HCT116 (cell line): ENCODE measurements at regions not wholly inside any gene's neighbourhood (a gene's known extent, or its start where the extent isn't known, plus 50 kb on each side); places are given as distances from the start of the nearest gene placed in this dataset.

Experiments
- ATAC-seq: fragments of 200-7000 bp; cut with Tn5 transposase; 2 replicates; pipeline ENCODE4 v1.9.1; 2020; ENCODE audit warnings: mild to moderate bottlenecking, moderate library complexity
- BruUV-seq: library from RNA; stranded (reverse); fragments of 400-500 nt; replicated peaks from 2 replicates; lab custom pipeline; 2021; lab: Mats Ljungman, UMichigan
- CTCF ChIA-PET: fragments of 300-600 bp; sonication (Branson Sonifier 250); formaldehyde crosslinking; loops from one replicate; lab custom pipeline; 2021; ENCODE audit warnings: antibody characterized with exemption; lab: Charles Lee
- POLR2A ChIA-PET: fragments of 300-600, 350-600 bp; sonication (Branson Sonifier 250); formaldehyde crosslinking; loops from one replicate; lab custom pipeline; 2021; ENCODE audit warnings: antibody characterized with exemption; lab: Charles Lee
- RAD21 ChIA-PET, 2 experiments: fragments of 300-600 bp; sonication (Branson Sonifier 250); formaldehyde crosslinking; loops; one replicate each; lab custom pipeline; 2023; ENCODE audit warnings: low total read pairs in 2 of 2; ENCODE audit not compliant: uncharacterized antibody in 2 of 2, unreplicated experiment in 2 of 2, low non-redundant PET in 1 of 2; lab: Charles Lee
- DNase-seq: peaks from one replicate; pipeline ENCODE4 v3.0.0-alpha.2; 2010; ENCODE audit warnings: low read depth, low spot score
- H2AFZ ChIP-seq: fragments of 200-600 bp; shearing (Covaris generic), sonication (generic); 2 replicates; pipeline ENCODE4 v1.6.1; 2017; ENCODE audit warnings: low read depth, mixed run types, mixed read lengths, antibody characterized with exemption, low read length; ENCODE audit not compliant: poor library complexity, severe bottlenecking
- H3K27ac ChIP-seq: 2 replicates; pipeline ENCODE4 v1.5.1; 2012; ENCODE audit warnings: low read depth, low read length
- H3K27me3 ChIP-seq: fragments of 200-600 bp; sonication (generic); 2 replicates; pipeline ENCODE4 v1.6.1; 2016; ENCODE audit warnings: mixed run types, low read length, mixed read lengths; ENCODE audit not compliant: insufficient read depth
- H3K36me3 ChIP-seq, 2 experiments: fragments of 200-500 bp in 1 of 2; fragments of 200-600 bp in 1 of 2; sonication (Bioruptor generic) in 1 of 2; sonication (generic) in 1 of 2; 2 replicates each; pipeline versions ENCODE4 v1.5.1 to v1.6.1; 2014 to 2016; ENCODE audit warnings: low read length in 2 of 2, inconsistent platforms in 1 of 2, mixed read lengths in 1 of 2, mixed run types in 1 of 2; ENCODE audit not compliant: insufficient read depth in 2 of 2, control insufficient read depth in 1 of 2
- H3K4me1 ChIP-seq, 2 experiments: fragments of 200-600 bp in 1 of 2; sonication (generic) in 1 of 2; 2 replicates each; pipeline versions ENCODE4 v1.5.1 to v1.6.1; 2012 to 2017; ENCODE audit warnings: low read length in 2 of 2, inconsistent platforms in 1 of 2, mild to moderate bottlenecking in 1 of 2, mixed read lengths in 1 of 2, mixed run types in 1 of 2, moderate library complexity in 1 of 2; ENCODE audit not compliant: insufficient read depth in 2 of 2, control insufficient read depth in 1 of 2
- H3K4me2 ChIP-seq: fragments of 200-600 bp; sonication (generic); 2 replicates; pipeline ENCODE4 v1.6.1; 2017; ENCODE audit warnings: mixed run types, low read length, mixed read lengths
- H3K4me3 ChIP-seq, 2 experiments: fragments of 200-600 bp in 1 of 2; sonication (generic) in 1 of 2; replicated peaks in 1 of 2; 2 replicates each; pipeline ENCODE4 v1.5.1; 2011 to 2016; ENCODE audit warnings: low read length in 2 of 2, control low read depth in 1 of 2, low read depth in 1 of 2, mild to moderate bottlenecking in 1 of 2, mixed read lengths in 1 of 2, mixed run types in 1 of 2
- H3K79me2 ChIP-seq: fragments of 200-600 bp; sonication (generic); 2 replicates; pipeline ENCODE4 v1.6.1; 2017; ENCODE audit warnings: mild to moderate bottlenecking, mixed run types, low read length, moderate library complexity, mixed read lengths; ENCODE audit not compliant: insufficient read depth
- H3K9ac ChIP-seq: fragments of 200-600 bp; sonication (generic); 2 replicates; pipeline ENCODE4 v1.6.1; 2016; ENCODE audit warnings: low read length, mixed read lengths
- H3K9me2 ChIP-seq: fragments of 200-600 bp; sonication (generic), shearing (Covaris generic); 2 replicates; pipeline ENCODE4 v1.6.1; 2017; ENCODE audit warnings: mixed run types, mild to moderate bottlenecking, moderate library complexity; ENCODE audit not compliant: insufficient read depth
- H3K9me3 ChIP-seq, 2 experiments: fragments of 200-500 bp in 1 of 2; fragments of 200-600 bp in 1 of 2; sonication (Bioruptor generic) in 1 of 2; sonication (generic) in 1 of 2; 2 replicates each; pipeline ENCODE4 v1.6.1; 2014 to 2017; ENCODE audit warnings: low read length in 2 of 2, mixed read lengths in 2 of 2, inconsistent platforms in 1 of 2, low read depth in 1 of 2, mild to moderate bottlenecking in 1 of 2, mixed run types in 1 of 2, moderate library complexity in 1 of 2; ENCODE audit not compliant: control insufficient read depth in 1 of 2, insufficient read depth in 1 of 2
- H4K20me1 ChIP-seq: fragments of 200-600 bp; sonication (generic), shearing (Covaris generic); 2 replicates; pipeline ENCODE4 v1.6.1; 2017; ENCODE audit warnings: mixed run types, mild to moderate bottlenecking, moderate library complexity; ENCODE audit not compliant: insufficient read depth
- CEBPB ChIP-seq: IDR thresholded peaks from 2 replicates; pipeline ENCODE4 v1.6.1; 2012; ENCODE audit warnings: low read depth
- EGR1 ChIP-seq: IDR thresholded peaks from 2 replicates; pipeline ENCODE4 v1.6.1; 2012; ENCODE audit warnings: low read depth
- ELF1 ChIP-seq: IDR thresholded peaks from 2 replicates; pipeline ENCODE4 v1.6.1; 2012; ENCODE audit warnings: low read depth, borderline replicate concordance
- EZH2phosphoT487 ChIP-seq: fragments of 200-600 bp; IDR thresholded peaks from 2 replicates; pipeline ENCODE4 v1.6.1; 2018; ENCODE audit warnings: antibody characterized with exemption, borderline replicate concordance
- FOSL1 ChIP-seq: IDR thresholded peaks from 2 replicates; pipeline ENCODE4 v1.6.1; 2012; ENCODE audit warnings: low read depth
- JUND ChIP-seq: IDR thresholded peaks from 2 replicates; pipeline ENCODE4 v1.6.1; 2012
- RAD21 ChIP-seq: IDR thresholded peaks from 2 replicates; pipeline ENCODE4 v1.6.1; 2012; ENCODE audit warnings: low read depth, mild to moderate bottlenecking
- SIN3A ChIP-seq: IDR thresholded peaks from 2 replicates; pipeline ENCODE4 v1.6.1; 2012; ENCODE audit warnings: low read depth
- YY1 ChIP-seq: IDR thresholded peaks from 2 replicates; pipeline ENCODE4 v1.6.1; 2011; ENCODE audit warnings: low read length, low read depth, moderate library complexity, mild to moderate bottlenecking; ENCODE audit not compliant: insufficient replicate concordance; ENCODE audit errors: extremely low read depth
- ZFX ChIP-seq: fragments of 450-650 bp; IDR thresholded peaks from 2 replicates; pipeline ENCODE4 v1.6.1; 2017
- intact Hi-C: fragments of 100-400 bp; cut with micrococcal nuclease; formaldehyde crosslinking; loops from 2 replicates; pipeline ENCODE4 v1.10.0; 2022
- TF ChIP-seq, protein P1 (sequence below): IDR thresholded peaks from 2 replicates; pipeline ENCODE4 v1.6.1; 2012

- ChIA-PET CTCF (no interaction called here), POLR2A (no interaction called here), RAD21 (no interaction called here)
- no peaks in the 10 kb centered on the region for H3K36me3 ChIP-seq
- no peak overlapping the region for H3K9ac ChIP-seq
- no peaks in the 10 kb centered on the region for H3K27me3 ChIP-seq
- H3K27ac ChIP-seq, result no peak overlapping the region
- no peaks in the 10 kb centered on the region for H3K9me2 ChIP-seq
- no peak overlapping the region for H2AFZ ChIP-seq
- intact Hi-C loops, result no loop called here
- H3K4me2 ChIP-seq, result no peak overlapping the region
- BruUV-seq, result no TSS peak
- no peaks in the 10 kb centered on the region for H3K79me2 ChIP-seq
- TF ChIP-seq ZFX, result no peak
- no peak for TF ChIP-seq RAD21
- TF ChIP-seq ELF1, result no peak
- TF ChIP-seq, protein P1, sequence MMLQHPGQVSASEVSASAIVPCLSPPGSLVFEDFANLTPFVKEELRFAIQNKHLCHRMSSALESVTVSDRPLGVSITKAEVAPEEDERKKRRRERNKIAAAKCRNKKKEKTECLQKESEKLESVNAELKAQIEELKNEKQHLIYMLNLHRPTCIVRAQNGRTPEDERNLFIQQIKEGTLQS, result no peak
- no peak overlapping the region for H3K4me3 ChIP-seq
- H4K20me1 ChIP-seq, result no peaks in the 10 kb centered on the region
- no peaks in the 10 kb centered on the region for H3K4me1 ChIP-seq
- DNase-seq, result no peak
- ATAC-seq, result no peak
- no peaks in the 10 kb centered on the region for H3K9me3 ChIP-seq
These were observed 239.7 kb upstream of the NOCT start for GRCh38 chr4:138775890-138776289.

DNA sequence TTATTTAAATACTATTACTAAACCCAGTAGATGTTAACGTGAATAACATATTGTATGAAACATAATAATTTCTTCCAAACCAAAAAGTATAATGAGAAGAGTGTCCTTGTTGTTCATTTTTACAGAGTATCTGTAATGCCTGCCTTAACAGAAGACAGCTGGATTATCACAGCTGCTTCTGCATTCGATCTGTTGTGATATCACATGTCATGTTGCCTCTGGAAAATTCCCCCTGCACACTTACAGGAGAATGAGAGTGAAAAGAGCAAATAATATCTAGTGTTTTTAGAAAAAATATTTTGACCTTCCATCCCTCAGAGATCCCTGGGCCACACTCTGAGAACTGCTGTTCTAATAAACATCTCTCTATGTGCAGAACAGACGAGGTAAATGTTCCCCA lies 240.1 kb upstream of the NOCT start:
- Histone ChIP-seq H3K4me3 (no peak overlapping the region), H4K20me1 (no peaks in the 10 kb centered on the region), H3K27ac (no peak overlapping the region), H3K36me3 (no peaks in the 10 kb centered on the region), H3K9me2 (no peaks in the 10 kb centered on the region), H3K79me2 (no peaks in the 10 kb centered on the region), H3K9me3 (no peaks in the 10 kb centered on the region), H3K9ac (no peak overlapping the region), H3K27me3 (no peaks in the 10 kb centered on the region), H3K4me1 (no peaks in the 10 kb centered on the region), H3K4me2 (no peak overlapping the region), H2AFZ (no peak overlapping the region)
- intact Hi-C loops, result no loop called here
- CTCF ChIA-PET, result no interaction called here
- ATAC-seq (no peak), DNase-seq (no peak)
- RAD21 ChIA-PET, result no interaction called here
- TF ChIP-seq YY1 (no peak), EZH2phosphoT487 (no peak), SIN3A (no peak), CEBPB (no peak), FOSL1 (no peak), JUND (no peak), EGR1 (no peak)
- TF ChIP-seq, protein P1, result no peak
- no TSS peak for BruUV-seq
- POLR2A ChIA-PET, result no interaction called here
